ENCODE measurements at regions not wholly inside any gene's neighbourhood (a gene's known extent, or its start where the extent isn't known, plus 50 kb on each side); places are given as distances from the start of the nearest gene placed in this dataset.

DNA sequence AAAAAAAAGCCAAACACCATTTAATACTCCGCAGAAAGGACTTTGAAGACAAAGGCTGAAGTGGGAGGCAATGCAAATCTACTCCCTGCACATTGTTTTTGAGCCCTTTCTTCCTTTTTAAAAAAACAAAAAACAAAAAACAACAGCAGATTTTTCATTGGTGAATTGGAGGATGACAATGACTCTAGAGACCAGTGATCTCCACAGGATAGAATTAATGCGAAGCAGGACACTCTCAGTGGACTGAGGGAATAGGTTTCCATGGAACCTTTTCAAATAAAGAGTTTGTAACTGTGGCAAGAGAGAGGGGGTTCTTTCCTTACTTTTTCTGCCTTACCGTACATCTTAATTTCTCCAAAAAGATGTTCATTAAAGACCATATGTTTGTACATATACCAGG lies 371.0 kb downstream of the MEIS1 start:
- TF ChIP-seq, protein P1, sequence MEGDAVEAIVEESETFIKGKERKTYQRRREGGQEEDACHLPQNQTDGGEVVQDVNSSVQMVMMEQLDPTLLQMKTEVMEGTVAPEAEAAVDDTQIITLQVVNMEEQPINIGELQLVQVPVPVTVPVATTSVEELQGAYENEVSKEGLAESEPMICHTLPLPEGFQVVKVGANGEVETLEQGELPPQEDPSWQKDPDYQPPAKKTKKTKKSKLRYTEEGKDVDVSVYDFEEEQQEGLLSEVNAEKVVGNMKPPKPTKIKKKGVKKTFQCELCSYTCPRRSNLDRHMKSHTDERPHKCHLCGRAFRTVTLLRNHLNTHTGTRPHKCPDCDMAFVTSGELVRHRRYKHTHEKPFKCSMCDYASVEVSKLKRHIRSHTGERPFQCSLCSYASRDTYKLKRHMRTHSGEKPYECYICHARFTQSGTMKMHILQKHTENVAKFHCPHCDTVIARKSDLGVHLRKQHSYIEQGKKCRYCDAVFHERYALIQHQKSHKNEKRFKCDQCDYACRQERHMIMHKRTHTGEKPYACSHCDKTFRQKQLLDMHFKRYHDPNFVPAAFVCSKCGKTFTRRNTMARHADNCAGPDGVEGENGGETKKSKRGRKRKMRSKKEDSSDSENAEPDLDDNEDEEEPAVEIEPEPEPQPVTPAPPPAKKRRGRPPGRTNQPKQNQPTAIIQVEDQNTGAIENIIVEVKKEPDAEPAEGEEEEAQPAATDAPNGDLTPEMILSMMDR (IDR thresholded peaks at IDR 0.05; ENCODE audit: unreplicated experiment): no peak

DNA sequence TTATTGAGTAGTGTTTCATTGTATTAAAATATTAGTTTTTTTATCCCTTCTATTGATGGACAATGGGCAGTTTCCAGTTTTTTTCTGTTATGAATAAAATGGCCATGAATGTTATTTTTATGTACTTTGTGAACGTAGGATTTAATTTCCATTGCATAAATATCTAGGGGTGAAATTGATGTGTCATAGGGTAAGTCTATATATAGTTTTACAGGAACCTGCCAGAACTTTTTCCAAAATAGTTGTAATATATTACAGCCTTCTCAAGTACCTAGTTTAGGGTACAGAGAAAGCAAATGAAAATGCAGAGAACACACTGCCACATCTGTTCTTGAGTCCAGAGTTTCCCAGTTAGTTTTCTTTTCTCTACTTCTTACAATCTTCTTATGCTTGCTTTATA lies 378.6 kb downstream of the MEIS1 start:
- TF ChIP-seq, protein P1 (IDR thresholded peaks at IDR 0.05; ENCODE audit: unreplicated experiment): no peak
- no peaks in the 10 kb centered on the region for H3K9me3 Mint-ChIP-seq (ENCODE audit: unreplicated experiment)
- peaks cover 15% of the 10 kb centered on the region for H3K4me1 Mint-ChIP-seq (ENCODE audit: unreplicated experiment)
- DNase-seq (ENCODE audit: low spot score): no peak
- no peaks in the 10 kb centered on the region for H3K27me3 Mint-ChIP-seq (ENCODE audit: unreplicated experiment)
- H3K36me3 Mint-ChIP-seq (ENCODE audit: low read depth, unreplicated experiment): no peaks in the 10 kb centered on the region
- no peak overlapping the region for H3K27ac Mint-ChIP-seq (ENCODE audit: unreplicated experiment)
- H3K4me3 Mint-ChIP-seq (ENCODE audit: unreplicated experiment): no peak overlapping the region

More for the DNA sequence above, 371.0 kb downstream of the MEIS1 start:
- Mint-ChIP-seq H3K27ac (ENCODE audit: unreplicated experiment) (no peak overlapping the region), H3K27me3 (ENCODE audit: unreplicated experiment) (peaks cover 2% of the 10 kb centered on the region), H3K36me3 (ENCODE audit: low read depth, unreplicated experiment) (no peaks in the 10 kb centered on the region), H3K9me3 (ENCODE audit: unreplicated experiment) (no peaks in the 10 kb centered on the region), H3K4me1 (ENCODE audit: unreplicated experiment) (peaks cover 3% of the 10 kb centered on the region), H3K4me3 (ENCODE audit: unreplicated experiment) (no peak overlapping the region)
- no peak for DNase-seq (ENCODE audit: low spot score)

DNA sequence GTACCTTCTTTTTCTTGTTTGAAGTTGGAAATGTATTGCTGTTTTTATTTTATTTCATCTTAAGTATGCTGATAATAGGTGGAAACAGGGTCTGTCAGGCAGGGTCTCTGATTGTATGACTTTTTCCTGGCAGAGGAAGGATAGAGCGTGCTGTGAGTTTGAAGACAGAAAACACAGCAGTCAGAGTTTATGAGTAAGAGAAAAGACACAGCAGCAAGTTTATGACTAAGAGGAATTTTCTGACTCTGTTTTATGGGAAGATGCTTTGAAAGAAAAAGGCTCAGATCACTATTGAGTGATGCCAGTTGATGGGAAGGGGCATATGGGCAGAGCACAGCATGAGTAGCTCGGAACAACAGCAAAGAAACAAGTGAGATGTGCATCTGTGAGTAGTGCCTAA lies 379.1 kb downstream of the MEIS1 start:
- Mint-ChIP-seq H3K4me3 (ENCODE audit: unreplicated experiment) (no peak overlapping the region), H3K9me3 (ENCODE audit: unreplicated experiment) (no peaks in the 10 kb centered on the region), H3K27ac (ENCODE audit: unreplicated experiment) (no peak overlapping the region), H3K27me3 (ENCODE audit: unreplicated experiment) (no peaks in the 10 kb centered on the region), H3K36me3 (ENCODE audit: low read depth, unreplicated experiment) (no peaks in the 10 kb centered on the region), H3K4me1 (ENCODE audit: unreplicated experiment) (peaks cover 15% of the 10 kb centered on the region)
- no peak for DNase-seq (ENCODE audit: low spot score)
- TF ChIP-seq, protein P1 (IDR thresholded peaks at IDR 0.05; ENCODE audit: unreplicated experiment): no peak

DNA sequence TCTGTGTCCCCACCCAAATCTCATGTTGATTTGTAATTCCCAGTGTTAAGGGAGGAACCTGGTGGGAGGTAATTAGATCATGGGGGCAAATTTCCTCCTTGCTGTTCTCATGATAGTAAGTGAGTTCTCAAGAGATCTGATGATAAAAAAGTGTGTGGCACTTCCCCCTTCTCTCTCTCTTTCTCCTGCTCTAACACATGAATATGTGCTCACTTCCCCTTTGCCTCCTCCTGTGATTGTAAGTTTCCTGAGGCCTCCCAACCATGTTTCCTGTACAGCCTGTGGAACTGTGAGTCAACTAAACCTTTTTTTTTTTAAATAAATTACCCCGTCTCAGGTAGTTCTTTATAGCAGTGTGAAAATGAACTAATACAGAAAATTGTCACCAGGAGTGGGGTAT lies 380.0 kb downstream of the MEIS1 start:
- no peaks in the 10 kb centered on the region for H3K27me3 Mint-ChIP-seq (ENCODE audit: unreplicated experiment)
- peaks cover 15% of the 10 kb centered on the region for H3K4me1 Mint-ChIP-seq (ENCODE audit: unreplicated experiment)
- no peak for DNase-seq (ENCODE audit: low spot score)
- H3K4me3 Mint-ChIP-seq (ENCODE audit: unreplicated experiment): no peak overlapping the region
- H3K27ac Mint-ChIP-seq (ENCODE audit: unreplicated experiment): no peak overlapping the region
- no peaks in the 10 kb centered on the region for H3K36me3 Mint-ChIP-seq (ENCODE audit: low read depth, unreplicated experiment)
- TF ChIP-seq, protein P1 (IDR thresholded peaks at IDR 0.05; ENCODE audit: unreplicated experiment): no peak
- H3K9me3 Mint-ChIP-seq (ENCODE audit: unreplicated experiment): no peaks in the 10 kb centered on the region

DNA sequence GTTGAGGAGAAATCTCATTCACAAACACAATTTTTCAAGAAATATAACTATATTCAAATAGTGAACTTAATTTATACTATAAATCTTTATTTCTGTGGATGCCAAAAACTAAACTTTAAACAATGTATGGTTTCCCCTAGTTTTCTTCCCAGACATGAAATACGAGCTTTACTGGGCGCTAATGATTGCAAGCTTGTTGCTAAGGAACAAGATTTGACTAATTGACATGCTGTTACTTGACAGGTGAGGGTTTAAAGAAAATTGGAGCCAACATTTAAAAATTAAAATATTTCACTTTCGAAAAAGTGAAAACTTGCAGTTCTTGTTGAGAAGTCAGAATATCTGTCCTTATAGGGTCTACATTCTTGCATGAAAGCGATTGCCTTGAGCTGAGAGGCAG lies 381.0 kb downstream of the MEIS1 start:
- Mint-ChIP-seq H3K36me3 (ENCODE audit: low read depth, unreplicated experiment) (no peaks in the 10 kb centered on the region), H3K4me3 (ENCODE audit: unreplicated experiment) (no peak overlapping the region), H3K27ac (ENCODE audit: unreplicated experiment) (no peak overlapping the region), H3K27me3 (ENCODE audit: unreplicated experiment) (no peaks in the 10 kb centered on the region), H3K4me1 (ENCODE audit: unreplicated experiment) (peaks cover 15% of the 10 kb centered on the region), H3K9me3 (ENCODE audit: unreplicated experiment) (no peaks in the 10 kb centered on the region)
- no peak for DNase-seq (ENCODE audit: low spot score)
- TF ChIP-seq, protein P1 (IDR thresholded peaks at IDR 0.05; ENCODE audit: unreplicated experiment): no peak

Data from endothelial cell (in vitro differentiated cells).